Spleen (tissue), 7 donors: ENCODE measurements at regions not wholly inside any gene's neighbourhood (a gene's known extent, or its start where the extent isn't known, plus 50 kb on each side); places are given as distances from the start of the nearest gene placed in this dataset.

ENCODE experiments used
- CTCF ChIP-seq, 11 experiments: fragments of 200-600 bp in 7 of 11; fragments of 450-650 bp in 4 of 11; sonication (generic) in 4 of 11; IDR thresholded peaks in 8 of 11; conservative IDR thresholded peaks in 3 of 11; 1 replicate in 7 of 11; 2 replicates in 4 of 11; pipeline versions ENCODE4 v1.4.0 to v1.8.0; 2016 to 2021; ENCODE audit warnings: antibody characterized with exemption in 11 of 11, inconsistent platforms in 4 of 11, mild to moderate bottlenecking in 1 of 11
- POLR2A ChIP-seq, 3 donors: fragments of 450-650 bp; IDR thresholded peaks; one replicate each; pipeline ENCODE4 v1.5.1; 2017; ENCODE audit warnings: antibody characterized with exemption in 3 of 3, mild to moderate bottlenecking in 1 of 3
- POLR2AphosphoS5 ChIP-seq, 3 donors: sonication (generic); formaldehyde crosslinking; IDR thresholded peaks; one replicate each; pipeline ENCODE4 v1.5.1; 2017; ENCODE audit warnings: antibody characterized with exemption in 3 of 3
- donor health status: DM: no; HTN: no; CAD: no; lungs with moderate emphysema.
- donor health status: DM: no; HTN: no; CAD: no.
- donor health status: DM: no; HTN: no; CAD: no.

- TF ChIP-seq CTCF (IDR thresholded peaks at IDR 0.05 in 8 of 11, conservative IDR thresholded peaks at IDR 0.05 in 3 of 11) (no peak), POLR2A (IDR thresholded peaks at IDR 0.05) (no peak), POLR2AphosphoS5 (IDR thresholded peaks at IDR 0.05) (no peak)
These were observed 414.3 kb downstream of the FBXO15 start for GRCh38 chr18:73733376-73733775.
